ENCODE measurements at regions not wholly inside any gene's neighbourhood (a gene's known extent, or its start where the extent isn't known, plus 50 kb on each side); places are given as distances from the start of the nearest gene placed in this dataset.

- TF ChIP-seq ZNF462 (CRISPR knock-in tag; IDR thresholded peaks at IDR 0.05): no peak
- TF ChIP-seq ZNF331 (CRISPR knock-in tag; IDR thresholded peaks at IDR 0.05; ENCODE audit: low read depth): no peak
- TF ChIP-seq NANOG (IDR thresholded peaks at IDR 0.05; ENCODE audit: borderline replicate concordance): no peak
- TF ChIP-seq EZH2phosphoT487 (IDR thresholded peaks at IDR 0.05; ENCODE audit: unreplicated experiment): no peak
- no peak for TF ChIP-seq CREB1 (CRISPR knock-in tag; IDR thresholded peaks at IDR 0.05; ENCODE audit: low read depth)
- no peak for TF ChIP-seq ZNF114 (CRISPR knock-in tag; IDR thresholded peaks at IDR 0.05)
Observed at GRCh38 chr3:189534531-189534930, 96.7 kb upstream of the TP63 start (continued).

GRCh38 chr3:189537135-189537534, 94.1 kb upstream of the TP63 start:
- H2AFZ ChIP-seq: no peak overlapping the region
- Mint-ChIP-seq H3K9me3 (no peaks in the 10 kb centered on the region), H3K36me3 (ENCODE audit: low read depth) (no peaks in the 10 kb centered on the region), H3K4me1 (no peaks in the 10 kb centered on the region), H3K27me3 (ENCODE audit: insufficient read depth, low read depth, poor library complexity) (no peaks in the 10 kb centered on the region), H3K4me3 (no peak overlapping the region), H3K27ac (no peak overlapping the region)
- ATAC-seq: no peak
- no peaks in the 10 kb centered on the region for H3K9me2 ChIP-seq (ENCODE audit: insufficient read depth)
- H3K27ac ChIP-seq (ENCODE audit: low read depth): no peak overlapping the region
- no peaks in the 10 kb centered on the region for H3K27me3 ChIP-seq (ENCODE audit: insufficient read depth)
- H3K4me2 ChIP-seq: no peak overlapping the region
- H4K20me1 ChIP-seq (replicated peaks; ENCODE audit: insufficient read depth): no peaks in the 10 kb centered on the region
- no peaks in the 10 kb centered on the region for H3K79me2 ChIP-seq (replicated peaks; ENCODE audit: insufficient read depth)
- no peaks in the 10 kb centered on the region for H3K4me1 ChIP-seq (ENCODE audit: insufficient read depth)
- no peak overlapping the region for H3K4me3 ChIP-seq
- TF ChIP-seq ZNF462 (CRISPR knock-in tag; IDR thresholded peaks at IDR 0.05) (no peak), ZNF114 (CRISPR knock-in tag; IDR thresholded peaks at IDR 0.05) (no peak), CREB1 (CRISPR knock-in tag; IDR thresholded peaks at IDR 0.05; ENCODE audit: low read depth) (no peak), EZH2phosphoT487 (IDR thresholded peaks at IDR 0.05; ENCODE audit: unreplicated experiment) (no peak), POLR2AphosphoS5 (IDR thresholded peaks at IDR 0.05; ENCODE audit: low read depth) (no peak)
- H3F3A ChIP-seq (replicated peaks; ENCODE audit: low read depth): no peaks in the 10 kb centered on the region
- no peaks in the 10 kb centered on the region for H3K36me3 ChIP-seq (ENCODE audit: insufficient read depth)
- no peak for DNase-seq (ENCODE audit: low spot score)
